ENCODE measurements at regions not wholly inside any gene's neighbourhood (a gene's known extent, or its start where the extent isn't known, plus 50 kb on each side); places are given as distances from the start of the nearest gene placed in this dataset.

DNA sequence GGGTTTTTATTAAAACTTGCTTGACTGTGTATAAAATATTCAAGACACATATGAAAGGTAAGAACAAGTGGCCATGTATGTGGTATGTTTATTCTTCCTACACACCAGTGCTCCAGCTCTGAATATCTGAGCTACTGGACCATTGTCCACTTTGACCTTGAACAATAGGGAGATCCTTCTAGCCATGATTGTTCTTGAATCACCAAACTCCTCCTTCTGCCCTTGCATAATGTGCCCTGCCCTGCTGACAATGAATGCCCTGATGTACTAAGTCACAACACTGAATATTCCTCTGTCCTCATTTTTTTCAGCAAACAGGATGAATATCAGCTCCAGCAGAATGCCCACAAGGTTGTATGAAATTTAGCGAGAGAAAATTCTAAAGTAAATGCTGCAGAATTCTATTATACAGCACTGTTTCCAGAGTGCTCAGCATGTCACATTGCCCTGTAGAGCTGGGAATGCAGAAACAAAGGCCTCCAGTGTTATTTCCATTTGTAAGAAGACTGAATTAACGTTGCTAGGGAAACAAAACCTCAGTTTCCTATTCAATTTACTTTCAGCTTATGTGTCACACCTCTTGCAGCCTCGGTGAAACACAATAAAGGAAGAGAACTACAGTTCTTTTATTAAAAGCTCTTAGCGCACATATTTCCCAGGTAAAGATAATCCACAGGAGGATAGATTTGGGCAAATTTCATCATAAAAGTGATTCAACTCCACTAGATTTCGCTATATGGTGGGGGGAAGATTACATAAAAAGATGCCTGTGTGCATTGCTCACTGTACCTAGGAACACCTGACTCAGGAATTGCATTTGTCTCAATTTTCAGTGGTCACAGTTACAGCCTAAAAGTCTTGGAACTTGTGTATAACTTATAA, 187.4 kb upstream of the ATP1B1 start:
- DNase-seq (ENCODE audit: low read depth): no peak

DNA sequence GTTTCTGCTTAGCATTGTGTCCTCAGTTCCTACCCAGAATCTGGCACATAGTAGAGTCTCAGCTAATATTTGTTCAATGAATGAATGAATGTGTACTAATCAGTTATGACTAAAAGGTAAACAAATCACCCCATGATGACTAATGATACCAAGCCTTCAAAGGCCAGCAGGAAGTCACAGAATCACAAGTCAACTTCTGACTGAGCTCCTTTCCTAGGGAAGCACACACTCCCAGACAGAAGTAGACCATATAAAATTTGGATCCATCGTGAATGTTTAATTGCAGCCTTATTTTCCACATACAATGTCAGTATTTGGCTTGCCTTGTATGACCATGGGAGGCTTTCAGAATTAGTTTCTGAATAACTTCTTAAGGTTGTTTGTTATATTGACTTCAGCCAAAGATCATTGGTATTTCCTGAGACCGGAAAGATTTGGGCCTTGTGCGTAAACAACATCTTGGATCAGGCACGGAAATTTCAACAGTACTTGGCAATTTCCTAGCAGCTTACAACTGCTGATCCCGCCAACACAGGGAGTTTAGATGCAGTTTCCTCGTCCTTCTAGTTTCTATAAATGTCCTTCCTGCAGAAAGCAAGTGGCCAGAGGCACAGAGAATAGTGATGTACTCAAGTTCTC, 185.9 kb upstream of the ATP1B1 start:
- no peak for DNase-seq (ENCODE audit: low read depth)

DNA sequence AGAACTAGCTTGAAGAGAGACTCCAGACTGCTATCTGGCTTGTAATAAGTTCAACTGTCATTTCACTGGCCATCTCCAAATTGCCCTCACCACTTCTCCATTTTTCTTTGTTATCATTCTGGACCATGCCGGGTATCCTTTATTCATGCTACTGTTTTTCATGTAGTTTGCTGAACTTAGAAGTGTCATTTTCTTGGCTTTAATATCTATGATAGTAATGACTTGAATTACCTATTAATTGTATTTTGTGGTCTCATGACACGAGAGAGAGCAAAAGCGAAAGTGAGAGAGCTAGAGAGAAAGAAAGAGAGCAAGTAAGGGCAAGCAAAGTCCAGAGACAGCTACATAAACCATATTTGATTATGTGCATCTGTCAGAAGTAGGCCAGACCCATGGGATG, 184.9 kb upstream of the ATP1B1 start:
- no peak for DNase-seq (ENCODE audit: low read depth)

DNA sequence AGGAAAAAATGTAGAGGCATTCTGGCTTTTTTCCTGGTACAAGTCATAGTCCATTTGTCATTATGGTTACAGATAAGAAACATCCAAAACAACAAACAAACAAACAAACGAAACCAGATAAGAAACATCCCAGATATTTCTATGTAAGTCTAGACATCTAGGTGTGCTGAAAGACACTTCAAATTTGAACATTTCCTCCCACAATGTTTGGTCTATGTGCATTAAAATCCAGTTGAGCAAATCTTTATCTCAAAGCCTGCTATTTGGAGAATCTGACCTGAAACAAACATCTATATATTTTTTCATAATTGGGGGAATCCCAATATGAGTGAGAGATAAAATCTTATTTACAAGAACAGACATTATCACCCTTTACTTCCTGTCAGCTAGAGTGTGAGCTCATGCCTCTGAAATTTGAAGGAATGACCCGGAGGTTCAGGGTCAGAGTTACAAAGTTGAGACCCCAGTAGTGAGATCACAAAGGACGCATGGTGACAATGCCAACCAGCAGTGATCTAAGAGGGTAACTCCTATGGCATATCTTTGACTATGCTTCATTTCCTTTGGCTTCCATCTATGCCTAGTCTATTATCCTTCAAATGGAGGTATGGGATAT, 182.9 kb upstream of the ATP1B1 start:
- no peak for DNase-seq (ENCODE audit: low read depth)

DNA sequence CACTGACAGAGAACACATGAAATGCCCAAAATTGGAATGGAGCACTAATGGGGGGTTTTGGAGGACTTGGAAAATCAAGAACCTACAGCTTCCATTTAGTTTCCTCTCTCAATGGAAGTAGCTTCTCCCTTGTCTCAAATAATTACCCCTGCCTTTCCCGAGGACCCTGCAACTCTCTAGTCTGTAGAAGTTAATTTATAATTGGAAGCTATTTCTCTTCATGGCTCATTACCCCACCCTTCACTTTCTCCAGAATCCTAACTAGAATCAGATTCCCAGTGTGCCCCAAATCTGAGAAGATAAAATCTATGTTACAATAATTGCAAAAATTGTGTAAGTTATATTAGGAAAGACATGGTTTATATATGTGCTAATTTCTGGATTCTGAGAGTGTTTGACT, 181.5 kb upstream of the ATP1B1 start:
- no peak for DNase-seq (ENCODE audit: low read depth)

DNA sequence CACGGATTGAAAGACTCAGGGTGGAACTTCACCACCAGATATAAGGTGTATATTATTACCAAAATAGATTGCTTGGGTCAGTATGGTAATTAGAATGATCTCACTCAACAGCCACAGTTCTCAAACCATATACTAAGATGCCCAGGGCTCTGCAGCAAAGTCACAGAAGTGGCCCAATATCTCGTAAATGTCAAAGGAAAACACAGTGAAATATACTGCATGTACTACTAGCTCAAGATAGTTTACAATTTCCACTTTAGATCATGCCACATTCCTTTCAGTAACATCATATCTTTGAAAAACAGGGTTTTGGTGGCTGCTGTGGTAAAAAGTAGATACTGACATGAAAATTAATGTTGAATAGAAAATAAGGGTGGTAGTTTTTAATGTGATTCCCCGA, 180.3 kb upstream of the ATP1B1 start:
- DNase-seq (ENCODE audit: low read depth): no peak

DNA sequence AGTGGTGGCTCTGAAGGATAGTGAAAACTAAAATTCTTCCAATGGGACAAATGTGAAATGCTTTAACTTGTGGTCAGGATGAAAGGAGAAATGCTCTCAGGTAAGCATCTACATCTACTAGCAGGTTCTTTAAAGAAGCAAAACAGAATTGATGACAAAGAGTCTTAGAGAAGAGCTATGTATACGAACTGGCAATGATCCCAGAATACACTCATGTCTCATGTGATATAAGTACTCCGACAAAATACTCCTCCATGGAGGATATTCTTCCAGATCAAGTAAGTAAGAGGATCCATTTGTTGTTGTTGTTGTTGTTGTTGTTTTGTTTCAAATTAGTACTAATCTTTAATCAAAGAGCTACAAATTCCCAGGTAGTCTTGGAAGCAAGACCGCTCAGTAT, 174.0 kb upstream of the ATP1B1 start:
- no peak for DNase-seq (ENCODE audit: low read depth)

DNA sequence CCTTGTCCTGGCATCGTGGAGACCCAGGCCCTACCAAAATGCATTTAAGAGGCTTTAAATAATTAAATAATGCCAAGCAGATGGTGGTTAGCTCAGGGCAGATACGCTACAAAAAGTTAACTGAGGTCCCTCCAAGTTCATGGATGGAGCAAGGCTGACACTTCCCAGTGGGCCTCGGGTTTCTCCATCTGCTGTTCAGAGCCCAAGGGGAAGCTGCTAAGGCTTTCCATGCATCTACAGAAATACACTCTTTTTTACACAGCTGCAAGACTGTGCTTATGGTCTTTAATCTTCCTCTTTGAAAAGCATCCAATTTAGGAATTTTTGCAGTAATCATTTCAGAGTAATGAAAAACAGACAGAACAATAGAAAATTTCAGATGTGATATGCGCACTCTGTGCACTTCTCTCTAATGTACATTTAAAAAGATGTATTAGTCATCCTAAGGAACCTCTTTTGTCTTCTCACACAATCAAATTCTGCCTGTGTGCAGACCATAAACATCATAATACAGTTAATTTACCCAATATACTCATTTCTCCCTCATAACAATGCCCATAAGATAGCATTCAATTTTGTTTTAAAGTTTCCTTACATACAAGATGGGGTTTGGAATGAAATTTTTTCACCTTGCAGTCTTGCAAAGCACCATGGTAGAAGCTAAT, 173.2 kb upstream of the ATP1B1 start:
- DNase-seq (ENCODE audit: low read depth): no peak

DNA sequence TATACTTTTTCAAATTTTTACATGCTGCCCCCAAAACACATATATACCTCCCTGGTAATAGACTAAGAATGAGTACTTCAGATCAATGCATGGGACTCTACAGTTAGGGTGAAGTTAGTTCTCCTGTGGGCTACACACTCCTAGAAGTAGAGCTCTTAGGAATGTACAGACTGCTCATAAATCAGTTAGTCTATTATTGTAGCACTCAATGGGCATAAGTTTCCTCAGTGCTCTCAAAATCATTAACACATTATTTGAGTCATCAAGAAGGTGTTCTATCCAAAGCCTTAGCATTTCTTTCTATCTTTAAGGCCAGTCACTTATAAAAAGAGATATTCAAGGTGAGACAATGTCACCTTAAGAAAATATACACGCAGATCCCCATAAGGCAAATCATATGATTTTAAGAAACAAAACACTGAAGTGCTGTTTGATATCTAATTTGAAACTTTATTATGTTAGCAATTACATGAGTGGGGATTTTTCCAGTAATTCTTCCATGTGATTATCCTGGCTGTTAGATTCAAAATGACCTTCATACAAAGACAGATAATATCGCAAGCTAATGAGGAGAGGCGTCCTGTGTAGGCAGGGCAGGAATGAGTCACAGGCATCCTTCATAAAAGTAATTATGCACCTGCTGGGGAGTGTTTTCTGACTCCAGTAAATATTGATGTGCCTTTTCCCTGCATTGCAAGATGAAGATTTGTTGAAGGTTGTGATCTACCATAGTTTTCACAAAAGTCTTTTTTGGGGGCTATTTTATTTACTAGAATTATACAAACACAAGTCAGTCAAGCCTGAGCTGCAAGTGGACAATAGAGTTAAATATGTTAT, 167.2 kb upstream of the ATP1B1 start:
- no peak for DNase-seq (ENCODE audit: low read depth)

DNA sequence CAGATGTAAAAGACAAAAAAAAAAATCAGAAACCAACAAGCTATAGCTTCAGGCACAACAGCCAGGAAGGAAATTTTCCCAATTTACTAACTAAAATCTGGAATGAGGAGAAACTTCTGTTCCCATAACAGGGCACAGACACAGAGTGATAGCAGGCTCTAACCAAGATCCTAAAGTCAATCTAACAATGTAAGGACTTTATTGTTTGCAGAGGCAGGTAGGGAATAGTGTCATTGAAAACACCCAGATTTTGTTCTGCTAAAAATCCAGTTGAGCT, 166.6 kb upstream of the ATP1B1 start:
- no peak for DNase-seq (ENCODE audit: low read depth)

DNA sequence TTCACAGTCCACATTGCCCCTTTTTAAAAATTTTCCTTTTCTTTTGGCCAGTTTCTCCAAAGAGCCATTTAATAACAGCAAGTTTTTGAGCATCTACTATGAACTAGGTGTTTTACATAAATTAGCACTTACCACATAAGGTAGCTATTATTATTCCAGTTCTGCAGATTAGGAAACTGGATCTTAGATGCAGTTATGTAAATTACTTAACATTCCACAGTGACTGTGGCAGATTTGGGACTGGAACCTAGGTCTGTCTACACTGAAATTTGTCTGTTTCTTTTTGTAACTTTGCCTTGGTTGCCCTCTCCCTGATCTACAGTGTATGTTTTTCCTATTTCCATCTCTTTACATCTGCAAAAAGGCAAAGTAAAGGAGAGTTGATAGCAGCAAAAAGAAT, 164.8 kb upstream of the ATP1B1 start:
- DNase-seq (ENCODE audit: low read depth): no peak

DNA sequence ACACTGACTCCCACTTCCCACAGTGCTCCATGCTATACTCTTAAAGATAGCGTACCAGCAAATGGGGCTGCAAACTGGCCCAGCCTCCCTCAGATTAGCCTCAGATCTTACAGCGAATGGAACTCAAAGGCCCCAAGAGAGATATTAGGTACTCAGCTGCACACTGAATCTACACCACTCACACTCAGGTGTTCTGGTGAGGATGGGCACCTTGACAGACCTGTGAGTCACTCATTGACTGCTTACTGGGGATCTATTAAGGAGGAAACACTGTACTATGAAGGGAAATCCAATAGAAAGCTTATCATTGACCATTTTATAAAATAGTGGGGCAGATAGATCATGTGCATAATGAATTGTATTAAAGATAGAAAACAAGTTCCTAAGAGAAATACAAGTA, 164.3 kb upstream of the ATP1B1 start:
- no peak for DNase-seq (ENCODE audit: low read depth)

DNA sequence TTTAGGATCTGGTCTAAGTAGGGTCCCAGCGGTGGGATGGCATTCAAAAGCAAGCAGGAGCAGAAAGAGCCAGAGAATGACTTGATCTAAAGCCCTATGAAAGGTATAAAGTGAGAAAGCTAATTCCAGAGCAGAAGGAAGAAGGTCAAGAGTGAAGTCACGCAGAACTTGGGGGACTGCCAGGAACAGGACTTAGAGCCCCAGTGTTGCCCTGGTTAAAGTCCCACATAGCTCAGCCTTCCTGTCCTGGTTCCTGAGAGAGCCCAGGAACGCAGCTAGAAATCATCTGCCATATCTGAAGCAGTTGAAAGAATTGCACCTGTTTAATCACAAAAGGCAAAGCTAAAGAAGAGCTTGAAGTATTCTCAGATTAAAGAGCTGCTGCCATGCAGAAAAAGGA, 160.6 kb upstream of the ATP1B1 start:
- DNase-seq (ENCODE audit: low read depth): no peak

DNA sequence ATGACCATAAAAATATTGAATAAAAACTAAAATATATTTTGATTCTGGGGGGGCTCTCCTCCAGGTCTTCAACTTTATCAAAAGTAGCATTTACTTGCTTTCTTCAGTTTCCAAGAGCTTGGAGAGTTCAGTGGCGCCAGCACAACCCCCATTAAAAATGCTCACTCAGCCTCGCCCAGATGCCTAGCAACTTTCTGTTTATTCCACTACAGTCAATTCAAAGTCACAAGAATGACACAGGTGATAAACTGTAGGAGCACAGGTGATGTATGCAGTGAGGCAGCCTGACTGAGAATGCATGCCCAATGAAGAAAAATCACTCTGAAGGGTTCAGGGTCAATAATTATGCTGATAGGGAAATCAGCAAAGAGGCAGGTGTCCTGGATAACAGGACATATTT, 159.4 kb upstream of the ATP1B1 start:
- DNase-seq (ENCODE audit: low read depth): no peak

DNA sequence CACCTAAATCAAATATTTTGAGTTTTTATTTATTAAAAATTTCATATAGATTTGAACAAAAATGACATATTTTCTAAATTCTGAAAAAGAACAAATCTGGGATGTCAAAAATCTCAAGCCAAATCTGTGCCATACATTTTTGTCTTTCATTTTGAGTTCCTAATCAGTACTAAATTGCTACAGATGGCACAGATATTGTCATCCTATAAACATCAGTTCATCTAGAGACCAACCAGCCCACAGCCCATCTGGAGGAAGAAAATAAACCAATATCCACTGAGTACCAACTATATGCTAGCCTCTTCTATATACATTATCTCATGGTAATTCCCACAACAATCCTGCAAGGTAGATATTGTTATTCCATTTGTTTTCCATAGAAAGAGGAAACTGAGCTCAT, 156.8 kb upstream of the ATP1B1 start:
- DNase-seq (ENCODE audit: low read depth): no peak

DNA sequence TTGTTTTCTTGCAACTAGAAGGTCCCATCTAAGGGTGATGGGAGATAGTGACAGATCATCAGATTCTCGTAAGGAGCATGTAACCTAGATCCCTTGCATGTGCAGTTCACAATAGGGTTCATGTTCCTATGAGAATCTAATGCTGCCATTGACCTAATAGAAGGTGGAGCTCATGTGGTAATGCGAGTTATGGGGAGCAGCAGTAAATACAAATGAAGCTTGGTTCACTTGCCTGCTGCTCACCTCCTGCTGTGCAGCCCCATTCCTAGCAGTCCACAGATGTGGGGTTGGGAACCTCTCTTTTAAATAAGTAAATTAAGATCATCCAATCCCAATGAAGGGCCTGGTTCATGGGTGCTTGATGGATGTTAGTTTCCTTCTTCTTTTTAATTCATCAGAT, 148.7 kb upstream of the ATP1B1 start:
- DNase-seq (ENCODE audit: low read depth): no peak

DNA sequence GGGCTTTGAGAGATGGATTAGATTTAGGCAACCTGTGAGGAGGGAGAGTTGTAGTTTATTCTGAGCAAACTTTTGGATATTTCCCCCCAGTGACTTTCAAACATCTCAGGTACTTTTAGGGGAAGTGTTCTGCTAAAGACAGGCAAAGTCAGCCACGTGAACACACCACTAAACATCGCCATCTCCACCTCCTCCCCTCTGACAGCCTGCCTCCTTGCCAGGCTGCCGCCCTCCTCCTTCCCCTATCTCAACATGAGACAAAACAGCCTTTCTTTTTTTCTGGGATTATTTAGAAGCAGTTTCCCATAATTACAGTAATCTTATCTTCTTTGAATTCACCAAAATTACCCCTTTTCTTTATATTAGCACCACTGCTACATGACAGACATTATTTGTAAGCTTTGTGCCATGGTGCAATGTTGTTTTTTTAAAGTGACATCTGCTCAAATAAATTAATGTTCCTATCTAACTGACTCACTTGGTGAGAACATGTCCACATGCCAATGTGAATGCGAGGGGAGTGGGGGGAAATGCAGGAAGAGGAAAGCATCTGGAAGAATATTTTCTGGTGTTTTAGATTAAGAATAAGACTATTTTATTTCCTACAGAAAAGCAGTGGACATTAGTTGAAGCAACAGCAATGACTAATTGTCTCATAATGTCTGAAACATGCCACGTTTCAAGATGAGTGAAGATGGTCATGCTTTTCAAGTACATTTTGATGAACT, 147.8 kb upstream of the ATP1B1 start:
- no peak for DNase-seq (ENCODE audit: low read depth)

DNA sequence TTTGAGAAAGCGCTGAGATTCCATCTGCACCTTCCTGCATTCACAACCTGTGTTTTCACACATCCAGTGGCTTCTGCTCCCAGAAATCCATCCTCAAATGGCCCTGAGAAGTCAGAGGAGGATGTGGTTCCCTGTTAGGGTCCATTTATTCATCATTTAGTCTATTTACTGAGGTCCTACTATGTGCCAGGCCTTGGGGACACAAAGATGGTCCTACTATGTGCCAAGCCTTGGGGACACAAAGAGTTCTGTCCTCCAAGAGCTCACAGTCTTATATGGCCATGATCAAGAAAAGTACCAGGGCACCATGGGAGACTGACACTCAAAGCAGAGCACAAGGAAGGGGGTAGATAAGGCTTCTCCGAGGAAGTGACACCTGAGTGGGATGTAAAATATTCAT, 147.1 kb upstream of the ATP1B1 start:
- no peak for DNase-seq (ENCODE audit: low read depth)

DNA sequence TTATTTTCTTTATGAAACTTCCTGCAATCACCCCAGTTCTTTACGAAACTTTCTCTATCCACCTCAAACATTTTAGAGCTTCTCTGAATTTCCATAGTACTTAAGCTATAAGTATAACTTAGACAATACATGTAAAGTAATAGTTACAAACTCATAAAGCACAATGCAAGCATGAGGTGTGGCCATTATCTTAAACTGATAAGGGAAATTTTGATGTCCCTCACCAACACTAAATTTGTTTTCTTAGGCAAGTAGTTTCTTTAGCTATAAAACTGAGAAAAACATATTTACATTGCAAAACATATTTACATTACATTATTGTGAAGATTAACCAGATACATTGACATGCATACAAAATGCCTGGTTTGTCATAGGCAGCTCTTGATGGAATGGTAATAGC, 146.4 kb upstream of the ATP1B1 start:
- no peak for DNase-seq (ENCODE audit: low read depth)

DNA sequence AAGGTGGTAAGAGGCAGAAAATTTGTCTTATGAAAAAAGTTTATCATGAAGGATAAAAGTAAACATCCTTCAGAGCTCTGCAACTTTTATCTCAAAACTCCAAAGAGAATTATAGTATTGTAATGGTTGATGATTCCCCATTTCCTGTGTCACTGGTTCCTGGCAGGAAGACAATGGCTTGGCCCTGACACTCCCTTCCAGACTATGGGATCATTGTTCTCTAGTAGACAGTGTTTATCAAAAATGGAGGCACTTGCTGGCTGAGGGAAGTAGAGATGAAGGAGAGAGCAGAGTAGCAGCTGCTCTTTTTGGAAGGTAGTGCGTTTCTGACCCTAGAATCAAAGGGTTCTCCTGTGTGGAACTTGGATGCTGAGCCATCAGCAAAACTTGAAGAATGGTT, 145.9 kb upstream of the ATP1B1 start:
- DNase-seq (ENCODE audit: low read depth): no peak

DNA sequence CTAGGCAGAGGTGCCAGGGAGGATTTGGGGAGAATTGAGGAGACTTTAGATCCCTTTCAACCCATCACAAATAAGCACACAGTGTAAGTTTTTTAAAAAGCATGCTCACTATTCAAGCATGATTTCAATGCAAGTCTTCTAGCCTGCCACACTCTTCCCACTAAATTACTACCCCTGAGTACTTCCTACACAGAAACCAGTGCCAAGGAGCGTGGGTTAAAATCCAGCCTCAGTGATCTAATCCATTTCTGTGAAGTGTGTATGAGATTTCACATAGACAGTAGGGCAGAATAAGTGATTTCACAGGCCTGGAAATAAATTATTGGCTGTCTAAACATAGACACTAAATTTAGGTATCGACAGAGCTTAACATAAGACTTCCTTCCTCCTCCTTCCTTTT, 142.9 kb upstream of the ATP1B1 start:
- no peak for DNase-seq (ENCODE audit: low read depth)

DNA sequence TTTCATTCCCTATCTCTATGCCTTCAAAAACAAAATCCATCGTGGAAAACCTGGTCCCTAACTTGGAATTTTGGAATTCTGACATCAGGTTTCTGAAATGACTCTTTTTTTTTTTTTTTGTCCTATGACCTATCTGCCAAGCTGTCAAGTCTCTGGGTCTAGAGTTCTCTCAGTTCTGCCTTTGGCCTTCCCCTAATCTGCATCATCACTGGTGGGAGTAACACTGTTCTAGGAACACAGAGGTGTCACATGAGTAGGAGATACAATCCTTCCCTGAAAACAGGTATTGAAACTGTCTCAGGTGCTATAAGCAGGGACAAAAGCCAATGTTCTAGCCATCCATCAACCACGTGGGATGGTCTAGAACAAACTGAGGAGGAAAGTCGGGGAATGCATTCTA, 142.0 kb upstream of the ATP1B1 start:
- no peak for DNase-seq (ENCODE audit: low read depth)
